Pancreas (tissue), 10 donors: ENCODE measurements at regions not wholly inside any gene's neighbourhood (a gene's known extent, or its start where the extent isn't known, plus 50 kb on each side); places are given as distances from the start of the nearest gene placed in this dataset.
A peak's percentile ranks its signal among the peaks of the same experiment; 100 is the strongest.

Experiments
- ATAC-seq, 4 donors: fragments of 200-7000 bp; cut with Tn5 transposase; one replicate each; pipeline versions ENCODE4 v1.8.0 to v1.9.1; 2020; ENCODE audit warnings: mild to moderate bottlenecking in 4 of 4, moderate library complexity in 4 of 4
- DNase-seq, 6 donors: peaks; one replicate each; pipeline ENCODE4 v3.0.0-alpha.2; 2020
- FAIRE-seq: peaks from 2 replicates; lab custom pipeline; 2012; peaks lifted over from hg19 to GRCh38; lab: Jason Lieb, UNC
- H3K27ac ChIP-seq, 4 donors: fragments of 200-600 bp; sonication (generic); 1 replicate in 3 of 4; 2 replicates in 1 of 4; pipeline versions ENCODE4 v1.5.0 to v1.8.0; 2020
- H3K27me3 ChIP-seq, 4 donors: fragments of 200-600 bp; one replicate each; pipeline ENCODE4 v1.8.0; 2021
- H3K36me3 ChIP-seq, 3 donors: fragments of 200-600 bp; sonication (generic) in 1 of 3; one replicate each; pipeline versions ENCODE4 v1.5.0 to v1.8.0; 2020 to 2021
- H3K4me1 ChIP-seq, 3 donors: fragments of 200-600 bp; one replicate each; pipeline ENCODE4 v1.8.0; 2021
- H3K4me3 ChIP-seq, 4 donors: fragments of 200-600 bp; sonication (generic) in 2 of 4; one replicate each; pipeline versions ENCODE4 v1.5.0 to v1.8.0; 2020 to 2021
- H3K9me3 ChIP-seq, 4 donors: fragments of 200-600 bp; one replicate each; pipeline ENCODE4 v1.8.0; 2021
- CTCF ChIP-seq, 4 donors: fragments of 200-600 bp; sonication (generic) in 3 of 4; IDR thresholded peaks; one replicate each; pipeline versions ENCODE4 v1.5.0 to v1.8.0; 2021; ENCODE audit warnings: antibody characterized with exemption in 4 of 4
- WGBS, 2 donors: extraction: QIAGEN DNeasy Blood & Tissue Kit; methylation state at CpG; one replicate each; pipeline ENCODE4 v1.1.7; 2013; 5-methylcytosine and 5-hydroxymethylcytosine counted together
- intact Hi-C, 3 donors: fragments of 100-400 bp; cut with DNase I; formaldehyde crosslinking; loops; one replicate each; pipeline versions ENCODE4 v1.11.1 to v1.14.2; 2022
- donor health status: healthy with polysubstance abuse.
- donor health status: DM: no; HTN: no; CAD: no; lungs with moderate emphysema.
- donor health status: DM: no; HTN: no; CAD: no.
- donor health status: control.
- donor health status: control.
- donor health status: Bipolar disorder and iron deficiency.
- donor health status: DM: yes; HTN: yes; CAD: no.
- donor health status: DM: no; HTN: no; CAD: no.
- donor health status: DM: no; HTN: no; CAD: no.
- donor health status: DM: yes; HTN: yes; CAD: no.

- no peak for FAIRE-seq
Measured at GRCh38 chr4:138596896-138597295, 354.7 kb upstream of the SLC7A11 start.

GRCh38 chr4:138595731-138596460 lies 353.7 kb upstream of the SLC7A11 start:
- DNase-seq: peak in 1 of 6 donors; percentile 9
- ATAC-seq: peak; percentile 82 to 93 (median 84)
- Histone ChIP-seq H3K4me1 (peaks cover 0 to 17% (median 6%) of the 10 kb centered on the region in 3 donors), H3K4me3 (no peak overlapping the region), H3K9me3 (no peaks in the 10 kb centered on the region), H3K27me3 (no peaks in the 10 kb centered on the region), H3K36me3 (no peaks in the 10 kb centered on the region), H3K27ac (no peak overlapping the region)
- intact Hi-C loops: no loop called here
- TF ChIP-seq CTCF (IDR thresholded peaks at IDR 0.05): no peak
- 37 to 44% methylated on average over 4 of the region's 4 CpGs for WGBS, 2 donors
- FAIRE-seq: no peak

More at GRCh38 chr4:138596896-138597295, 354.7 kb upstream of the SLC7A11 start:
- H3K27me3 ChIP-seq: no peaks in the 10 kb centered on the region
- no peak for DNase-seq
- no peaks in the 10 kb centered on the region for H3K36me3 ChIP-seq
- peaks cover 0 to 17% (median 6%) of the 10 kb centered on the region in 3 donors for H3K4me1 ChIP-seq
- intact Hi-C loops: no loop called here
- no peak for TF ChIP-seq CTCF (IDR thresholded peaks at IDR 0.05)
- H3K4me3 ChIP-seq: no peak overlapping the region
- H3K9me3 ChIP-seq: no peaks in the 10 kb centered on the region
- ATAC-seq: no peak
- H3K27ac ChIP-seq: no peak overlapping the region
- 23 to 27% methylated on average over 2 of the region's 2 CpGs for WGBS, 2 donors

- peaks cover 0 to 17% (median 6%) of the 10 kb centered on the region in 3 donors for H3K4me1 ChIP-seq
- H3K27ac ChIP-seq: no peak overlapping the region
- TF ChIP-seq CTCF (IDR thresholded peaks at IDR 0.05): no peak
- DNase-seq (no peak), FAIRE-seq (no peak), ATAC-seq (no peak)
- no peaks in the 10 kb centered on the region for H3K36me3 ChIP-seq
- no peak overlapping the region for H3K4me3 ChIP-seq
- H3K27me3 ChIP-seq: no peaks in the 10 kb centered on the region
- WGBS, 2 donors: 93 to 100% methylated on average over 2 of the region's 2 CpGs
- intact Hi-C loops: no loop called here
- no peaks in the 10 kb centered on the region for H3K9me3 ChIP-seq
Measured at GRCh38 chr4:138595171-138595570, 353.0 kb upstream of the SLC7A11 start.

- TF ChIP-seq CTCF (IDR thresholded peaks at IDR 0.05): no peak
- 88 to 92% methylated on average over 2 of the region's 2 CpGs for WGBS, 2 donors
- intact Hi-C loops: no loop called here
- no peaks in the 10 kb centered on the region for H3K36me3 ChIP-seq
- DNase-seq: no peak
- no peak for ATAC-seq
- no peak for FAIRE-seq
- H3K27ac ChIP-seq: no peak overlapping the region
- H3K4me1 ChIP-seq: peaks cover 0 to 17% (median 6%) of the 10 kb centered on the region in 3 donors
- H3K4me3 ChIP-seq: no peak overlapping the region
- H3K27me3 ChIP-seq: no peaks in the 10 kb centered on the region
- no peaks in the 10 kb centered on the region for H3K9me3 ChIP-seq
Measured at GRCh38 chr4:138592796-138593195, 350.6 kb upstream of the SLC7A11 start.

- H3K4me1 ChIP-seq: peaks cover 0 to 13% (median 6%) of the 10 kb centered on the region in 3 donors
- FAIRE-seq (no peak), DNase-seq (no peak), ATAC-seq (no peak)
- 16 to 23% methylated on average over 1 of the region's 1 CpG for WGBS, 2 donors
- TF ChIP-seq CTCF (IDR thresholded peaks at IDR 0.05): no peak
- H3K27ac ChIP-seq: no peak overlapping the region
- no peaks in the 10 kb centered on the region for H3K27me3 ChIP-seq
- H3K4me3 ChIP-seq: no peak overlapping the region
- intact Hi-C loops: no loop called here
- H3K36me3 ChIP-seq: no peaks in the 10 kb centered on the region
- no peaks in the 10 kb centered on the region for H3K9me3 ChIP-seq
Measured at GRCh38 chr4:138591808-138592207, 349.7 kb upstream of the SLC7A11 start.
